Right forelimb (tissue), 1 donor: ENCODE measurements at regions not wholly inside any gene's neighbourhood (a gene's known extent, or its start where the extent isn't known, plus 50 kb on each side); places are given as distances from the start of the nearest gene placed in this dataset.

ENCODE experiments used
- DNase-seq: peaks from one replicate; pipeline ENCODE4 v3.0.0-alpha.2; 2018

GRCh38 chr5:114648940-114649339 is 287.1 kb downstream of the KCNN2 start:
- no peak for DNase-seq

GRCh38 chr5:114644576-114644975 is 282.7 kb downstream of the KCNN2 start:
- DNase-seq: no peak

- DNase-seq: no peak
Observed at GRCh38 chr5:114636271-114636670, 274.4 kb downstream of the KCNN2 start.

GRCh38 chr5:114634967-114635901 is 273.4 kb downstream of the KCNN2 start:
- DNase-seq: no peak

GRCh38 chr5:114634517-114634916 is 272.6 kb downstream of the KCNN2 start:
- no peak for DNase-seq

- no peak for DNase-seq
Observed at GRCh38 chr5:114612406-114612805, 250.5 kb downstream of the KCNN2 start.

- DNase-seq: no peak
Observed at GRCh38 chr5:114581136-114581535, 219.3 kb downstream of the KCNN2 start.

- no peak for DNase-seq
Observed at GRCh38 chr5:114565871-114566270, 204.0 kb downstream of the KCNN2 start.

- no peak for DNase-seq
Observed at GRCh38 chr5:114565139-114565538, 203.3 kb downstream of the KCNN2 start.

- no peak for DNase-seq
Observed at GRCh38 chr5:114561415-114561814, 199.5 kb downstream of the KCNN2 start.
